T47D (cell line): ENCODE measurements at regions not wholly inside any gene's neighbourhood (a gene's known extent, or its start where the extent isn't known, plus 50 kb on each side); places are given as distances from the start of the nearest gene placed in this dataset.
A peak's percentile ranks its signal among the peaks of the same experiment; 100 is the strongest.

Experiments used
- DNase-seq, 2 experiments: peaks; one replicate each; pipeline versions ENCODE4 v3.0.0 to v3.0.0-alpha.2; 2011 to 2012; ENCODE audit warnings: low read depth in 1 of 2, low spot score in 1 of 2
- JUND ChIP-seq: IDR thresholded peaks from 2 replicates; pipeline ENCODE4 v1.6.1; 2012; ENCODE audit warnings: low read depth
- in situ Hi-C: cut with HindIII; loops from 2 replicates; pipeline ENCODE4 v1.10.0; 2016; ENCODE audit warnings: low sequenced_read_pairs, low pct_unique_long_range_greater_than_20kb

GRCh38 chr20:17859616-17860232, 108.9 kb downstream of the SNX5 start:
- no peak for DNase-seq
- no peak for TF ChIP-seq JUND
- in situ Hi-C loops: no loop called here

GRCh38 chr20:17859002-17859615, 109.5 kb downstream of the SNX5 start:
- in situ Hi-C loops: no loop called here
- DNase-seq: no peak
- TF ChIP-seq JUND: no peak

- TF ChIP-seq JUND: no peak
- no peak for DNase-seq
- in situ Hi-C loops: no loop called here
Observed at GRCh38 chr20:17858450-17859001, 110.1 kb downstream of the SNX5 start.

- DNase-seq: no peak
- no peak for TF ChIP-seq JUND
- in situ Hi-C loops: no loop called here
Observed at GRCh38 chr20:17857639-17858449, 110.8 kb downstream of the SNX5 start.

GRCh38 chr20:17856837-17857605, 111.6 kb downstream of the SNX5 start:
- TF ChIP-seq JUND: no peak
- DNase-seq: no peak
- in situ Hi-C loops: no loop called here

- no peak for TF ChIP-seq JUND
- DNase-seq: peak in 1 of 2 experiments; percentile 31
- in situ Hi-C loops: no loop called here
Observed at GRCh38 chr20:17856024-17856564, 112.5 kb downstream of the SNX5 start.

GRCh38 chr20:17854307-17854903, 114.2 kb downstream of the SNX5 start:
- no peak for TF ChIP-seq JUND
- DNase-seq: peak; percentile 59 to 67

GRCh38 chr20:17852323-17852722, 116.3 kb downstream of the SNX5 start:
- in situ Hi-C loops: no loop called here
- no peak for TF ChIP-seq JUND
- DNase-seq: no peak

More at GRCh38 chr20:17854307-17854903, 114.2 kb downstream of the SNX5 start:
- in situ Hi-C loops: no loop called here

GRCh38 chr20:17850684-17851026, 117.9 kb downstream of the SNX5 start:
- DNase-seq: no peak
- no peak for TF ChIP-seq JUND
- in situ Hi-C loops: no loop called here

GRCh38 chr20:17849901-17850683, 118.5 kb downstream of the SNX5 start:
- no peak for TF ChIP-seq JUND
- in situ Hi-C loops: no loop called here
- peak in 1 of 2 experiments; percentile 37 for DNase-seq
